ENCODE measurements at regions not wholly inside any gene's neighbourhood (a gene's known extent, or its start where the extent isn't known, plus 50 kb on each side); places are given as distances from the start of the nearest gene placed in this dataset.

- no peak for TF ChIP-seq POLR2A (IDR thresholded peaks at IDR 0.05)
- TF ChIP-seq, protein P1, sequence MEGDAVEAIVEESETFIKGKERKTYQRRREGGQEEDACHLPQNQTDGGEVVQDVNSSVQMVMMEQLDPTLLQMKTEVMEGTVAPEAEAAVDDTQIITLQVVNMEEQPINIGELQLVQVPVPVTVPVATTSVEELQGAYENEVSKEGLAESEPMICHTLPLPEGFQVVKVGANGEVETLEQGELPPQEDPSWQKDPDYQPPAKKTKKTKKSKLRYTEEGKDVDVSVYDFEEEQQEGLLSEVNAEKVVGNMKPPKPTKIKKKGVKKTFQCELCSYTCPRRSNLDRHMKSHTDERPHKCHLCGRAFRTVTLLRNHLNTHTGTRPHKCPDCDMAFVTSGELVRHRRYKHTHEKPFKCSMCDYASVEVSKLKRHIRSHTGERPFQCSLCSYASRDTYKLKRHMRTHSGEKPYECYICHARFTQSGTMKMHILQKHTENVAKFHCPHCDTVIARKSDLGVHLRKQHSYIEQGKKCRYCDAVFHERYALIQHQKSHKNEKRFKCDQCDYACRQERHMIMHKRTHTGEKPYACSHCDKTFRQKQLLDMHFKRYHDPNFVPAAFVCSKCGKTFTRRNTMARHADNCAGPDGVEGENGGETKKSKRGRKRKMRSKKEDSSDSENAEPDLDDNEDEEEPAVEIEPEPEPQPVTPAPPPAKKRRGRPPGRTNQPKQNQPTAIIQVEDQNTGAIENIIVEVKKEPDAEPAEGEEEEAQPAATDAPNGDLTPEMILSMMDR (IDR thresholded peaks at IDR 0.05), result no peak
Observed at GRCh38 chr11:100545556-100545955, 141.5 kb upstream of the ARHGAP42 start.

All from esophagus squamous epithelium (tissue), 4 donors.